ENCODE measurements at regions not wholly inside any gene's neighbourhood (a gene's known extent, or its start where the extent isn't known, plus 50 kb on each side); places are given as distances from the start of the nearest gene placed in this dataset.

- Histone ChIP-seq H3K36me3 (no peaks in the 10 kb centered on the region), H3K9me3 (no peaks in the 10 kb centered on the region), H3K27ac (no peak overlapping the region), H3K27me3 (no peaks in the 10 kb centered on the region), H3K4me3 (no peak overlapping the region), H3K4me1 (no peaks in the 10 kb centered on the region)
- WGBS, 2 donors: 82 to 85% methylated on average over 3 of the region's 3 CpGs
- intact Hi-C loops (cut with DNase I): no loop called here
- TF ChIP-seq POLR2AphosphoS5 (IDR thresholded peaks at IDR 0.05): no peak
- TF ChIP-seq POLR2A (IDR thresholded peaks at IDR 0.05): no peak
- TF ChIP-seq, protein P1, sequence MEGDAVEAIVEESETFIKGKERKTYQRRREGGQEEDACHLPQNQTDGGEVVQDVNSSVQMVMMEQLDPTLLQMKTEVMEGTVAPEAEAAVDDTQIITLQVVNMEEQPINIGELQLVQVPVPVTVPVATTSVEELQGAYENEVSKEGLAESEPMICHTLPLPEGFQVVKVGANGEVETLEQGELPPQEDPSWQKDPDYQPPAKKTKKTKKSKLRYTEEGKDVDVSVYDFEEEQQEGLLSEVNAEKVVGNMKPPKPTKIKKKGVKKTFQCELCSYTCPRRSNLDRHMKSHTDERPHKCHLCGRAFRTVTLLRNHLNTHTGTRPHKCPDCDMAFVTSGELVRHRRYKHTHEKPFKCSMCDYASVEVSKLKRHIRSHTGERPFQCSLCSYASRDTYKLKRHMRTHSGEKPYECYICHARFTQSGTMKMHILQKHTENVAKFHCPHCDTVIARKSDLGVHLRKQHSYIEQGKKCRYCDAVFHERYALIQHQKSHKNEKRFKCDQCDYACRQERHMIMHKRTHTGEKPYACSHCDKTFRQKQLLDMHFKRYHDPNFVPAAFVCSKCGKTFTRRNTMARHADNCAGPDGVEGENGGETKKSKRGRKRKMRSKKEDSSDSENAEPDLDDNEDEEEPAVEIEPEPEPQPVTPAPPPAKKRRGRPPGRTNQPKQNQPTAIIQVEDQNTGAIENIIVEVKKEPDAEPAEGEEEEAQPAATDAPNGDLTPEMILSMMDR (IDR thresholded peaks at IDR 0.05): no peak
- no peak for TF ChIP-seq EP300 (IDR thresholded peaks at IDR 0.05)
- no peak for DNase-seq
These were observed 450.5 kb upstream of the GRAMD2B start for GRCh38 chr5:125972706-125973105.

DNA sequence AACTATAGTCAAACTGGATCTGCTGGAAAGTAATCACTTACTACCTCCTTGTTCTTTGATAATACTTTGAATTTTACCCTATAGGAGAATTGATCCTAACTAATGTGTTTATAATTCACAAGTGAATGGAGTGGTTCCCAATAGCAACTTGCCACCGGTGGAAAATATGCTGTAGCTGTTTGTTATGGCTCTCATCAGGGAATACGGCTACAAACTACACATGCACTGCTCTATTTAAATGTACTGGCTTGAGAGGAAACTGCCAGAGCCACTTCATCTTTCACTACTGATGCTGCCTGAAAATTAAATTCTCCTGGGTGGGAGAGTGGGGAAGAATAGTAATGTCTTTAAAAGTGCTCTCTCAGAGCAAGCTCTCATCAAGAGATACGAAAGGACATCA, 448.5 kb upstream of the GRAMD2B start:
- intact Hi-C loops (cut with DNase I): no loop called here
- H3K36me3 ChIP-seq: no peaks in the 10 kb centered on the region
- TF ChIP-seq POLR2A (IDR thresholded peaks at IDR 0.05) (no peak), POLR2AphosphoS5 (IDR thresholded peaks at IDR 0.05) (no peak)
- no peaks in the 10 kb centered on the region for H3K9me3 ChIP-seq
- 84 to 86% methylated on average over 3 of the region's 3 CpGs for WGBS, 2 donors
- H3K4me1 ChIP-seq: no peaks in the 10 kb centered on the region
- no peaks in the 10 kb centered on the region for H3K27me3 ChIP-seq
- no peak overlapping the region for H3K4me3 ChIP-seq
- no peak for DNase-seq
- H3K27ac ChIP-seq: no peak overlapping the region

DNA sequence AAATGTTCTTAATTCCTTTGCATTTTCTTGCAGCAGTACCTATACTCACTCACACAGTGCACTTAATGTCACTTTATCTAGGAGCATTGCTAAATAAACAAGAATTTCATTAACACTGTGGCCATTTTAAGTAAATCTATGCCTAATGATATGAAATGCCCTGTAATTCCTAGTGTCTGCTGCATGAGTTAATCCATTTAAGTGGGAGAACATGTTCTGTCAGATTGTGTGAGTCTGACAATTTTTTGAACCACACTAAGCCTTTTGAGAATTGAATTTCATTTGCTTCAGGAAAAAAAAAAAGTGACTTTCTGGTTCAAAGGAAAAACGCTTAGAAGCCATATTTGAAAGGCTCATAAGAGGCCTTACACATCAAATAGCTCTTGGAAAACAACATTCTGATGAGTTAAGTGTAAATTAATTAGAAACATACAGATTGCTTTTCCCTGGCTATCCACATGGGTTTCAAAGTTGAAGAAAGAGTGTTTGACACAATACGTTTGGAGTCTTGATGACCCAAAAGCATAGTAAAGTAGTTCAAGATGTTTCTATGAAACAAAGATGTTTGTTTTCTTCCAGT, 446.7 kb upstream of the GRAMD2B start:
- no peak overlapping the region for H3K27ac ChIP-seq
- no peaks in the 10 kb centered on the region for H3K9me3 ChIP-seq
- intact Hi-C loops (cut with DNase I): no loop called here
- no peak for DNase-seq
- H3K36me3 ChIP-seq: no peaks in the 10 kb centered on the region
- H3K27me3 ChIP-seq: no peaks in the 10 kb centered on the region
- H3K4me1 ChIP-seq: no peaks in the 10 kb centered on the region
- 87 to 89% methylated on average over 2 of the region's 2 CpGs for WGBS, 2 donors
- TF ChIP-seq EP300 (IDR thresholded peaks at IDR 0.05): no peak
- TF ChIP-seq POLR2AphosphoS5 (IDR thresholded peaks at IDR 0.05): no peak
- TF ChIP-seq, protein P1 (IDR thresholded peaks at IDR 0.05): no peak
- TF ChIP-seq POLR2A (IDR thresholded peaks at IDR 0.05): no peak
- no peak overlapping the region for H3K4me3 ChIP-seq

GRCh38 chr5:125978015-125978414, 445.2 kb upstream of the GRAMD2B start:
- H3K27me3 ChIP-seq: no peaks in the 10 kb centered on the region
- H3K4me3 ChIP-seq: no peak overlapping the region
- no peak overlapping the region for H3K27ac ChIP-seq
- no peaks in the 10 kb centered on the region for H3K36me3 ChIP-seq
- TF ChIP-seq EP300 (IDR thresholded peaks at IDR 0.05): no peak
- TF ChIP-seq POLR2AphosphoS5 (IDR thresholded peaks at IDR 0.05): no peak
- DNase-seq: no peak
- intact Hi-C loops (cut with DNase I): no loop called here
- H3K4me1 ChIP-seq: no peaks in the 10 kb centered on the region
- WGBS, 2 donors: 89 to 92% methylated on average over 3 of the region's 3 CpGs
- no peaks in the 10 kb centered on the region for H3K9me3 ChIP-seq

GRCh38 chr5:125979636-125980035, 443.6 kb upstream of the GRAMD2B start:
- 57 to 80% methylated on average over 4 of the region's 4 CpGs for WGBS, 2 donors

More at GRCh38 chr5:125979636-125980035, 443.6 kb upstream of the GRAMD2B start:
- Histone ChIP-seq H3K9me3 (no peaks in the 10 kb centered on the region), H3K27ac (no peak overlapping the region), H3K36me3 (no peaks in the 10 kb centered on the region), H3K27me3 (no peaks in the 10 kb centered on the region), H3K4me1 (no peaks in the 10 kb centered on the region), H3K4me3 (no peak overlapping the region)
- intact Hi-C loops (cut with DNase I): no loop called here
- no peak for TF ChIP-seq POLR2A (IDR thresholded peaks at IDR 0.05)
- TF ChIP-seq POLR2AphosphoS5 (IDR thresholded peaks at IDR 0.05): no peak
- TF ChIP-seq, protein P1 (IDR thresholded peaks at IDR 0.05): no peak
- TF ChIP-seq EP300 (IDR thresholded peaks at IDR 0.05): no peak
- DNase-seq: no peak

Measured in sigmoid colon (tissue), 6 donors.